Calu3 (cell line): ENCODE measurements at regions not wholly inside any gene's neighbourhood (a gene's known extent, or its start where the extent isn't known, plus 50 kb on each side); places are given as distances from the start of the nearest gene placed in this dataset.

ENCODE experiments used
- BruUV-seq: library from RNA; stranded (reverse); fragments of 400-500 nt; replicated peaks from 2 replicates; lab custom pipeline; 2021; lab: Mats Ljungman, UMichigan
- CTCF ChIA-PET: fragments of 300-600 bp; sonication (Branson Sonifier 250); formaldehyde crosslinking; loops from one replicate; lab custom pipeline; 2022; ENCODE audit warnings: antibody characterized with exemption; lab: Charles Lee
- DNase-seq: peaks from one replicate; pipeline ENCODE4 v3.0.0; 2022
- H3K27ac Mint-ChIP-seq: one replicate; pipeline ENCODE4 v1.8.0; 2022; ENCODE audit warnings: mixed read lengths; ENCODE audit not compliant: unreplicated experiment
- H3K27me3 Mint-ChIP-seq: one replicate; pipeline ENCODE4 v1.8.0; 2022; ENCODE audit warnings: mixed read lengths; ENCODE audit not compliant: unreplicated experiment
- H3K36me3 Mint-ChIP-seq: one replicate; pipeline ENCODE4 v1.8.0; 2022; ENCODE audit warnings: mild to moderate bottlenecking, moderate library complexity, mixed read lengths; ENCODE audit not compliant: insufficient read depth, unreplicated experiment
- H3K4me1 Mint-ChIP-seq: one replicate; pipeline ENCODE4 v1.8.0; 2022; ENCODE audit warnings: mild to moderate bottlenecking, low read depth, mixed read lengths; ENCODE audit not compliant: unreplicated experiment
- H3K4me3 Mint-ChIP-seq: one replicate; pipeline ENCODE4 v1.8.0; 2022; ENCODE audit warnings: mild to moderate bottlenecking, low read depth, moderate library complexity, mixed read lengths; ENCODE audit not compliant: unreplicated experiment
- H3K9me3 Mint-ChIP-seq: one replicate; pipeline ENCODE4 v1.8.0; 2022; ENCODE audit warnings: low read depth, mixed read lengths; ENCODE audit not compliant: unreplicated experiment
- intact Hi-C: fragments of 100-400 bp; cut with micrococcal nuclease; formaldehyde crosslinking; loops from one replicate; pipeline ENCODE4 v1.10.0; 2022; ENCODE audit not compliant: unreplicated experiment
- TF ChIP-seq, protein P1 (sequence below): fragments of 200-600 bp; IDR thresholded peaks from one replicate; pipeline ENCODE4 v1.8.0; 2022; ENCODE audit warnings: antibody characterized with exemption; ENCODE audit not compliant: unreplicated experiment

DNA sequence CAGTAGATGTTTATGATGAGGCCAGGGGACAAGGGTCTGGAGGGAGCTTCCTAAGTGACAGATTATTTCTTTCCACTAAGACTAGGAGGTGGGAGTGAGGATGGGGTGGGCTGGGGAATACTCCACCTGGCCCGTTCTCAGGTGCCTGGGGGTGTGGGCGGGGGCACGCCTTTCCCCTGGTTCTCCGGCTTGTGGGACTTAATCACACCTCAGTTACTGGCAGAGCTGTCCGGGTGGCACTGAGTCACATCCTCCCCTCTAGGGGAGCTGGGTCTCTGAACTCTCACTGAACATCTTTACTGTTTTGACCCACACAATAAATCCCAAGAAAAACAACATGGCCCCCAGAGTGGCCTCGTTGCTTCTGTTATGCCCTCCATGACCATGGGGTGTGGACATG, 332.8 kb downstream of the MAF start:
- BruUV-seq = no TSS peak
- peaks cover 5% of the 10 kb centered on the region for H3K9me3 Mint-ChIP-seq
- H3K4me3 Mint-ChIP-seq = no peak overlapping the region
- H3K36me3 Mint-ChIP-seq = no peaks in the 10 kb centered on the region
- H3K27me3 Mint-ChIP-seq = peaks cover 28% of the 10 kb centered on the region
- TF ChIP-seq, protein P1, sequence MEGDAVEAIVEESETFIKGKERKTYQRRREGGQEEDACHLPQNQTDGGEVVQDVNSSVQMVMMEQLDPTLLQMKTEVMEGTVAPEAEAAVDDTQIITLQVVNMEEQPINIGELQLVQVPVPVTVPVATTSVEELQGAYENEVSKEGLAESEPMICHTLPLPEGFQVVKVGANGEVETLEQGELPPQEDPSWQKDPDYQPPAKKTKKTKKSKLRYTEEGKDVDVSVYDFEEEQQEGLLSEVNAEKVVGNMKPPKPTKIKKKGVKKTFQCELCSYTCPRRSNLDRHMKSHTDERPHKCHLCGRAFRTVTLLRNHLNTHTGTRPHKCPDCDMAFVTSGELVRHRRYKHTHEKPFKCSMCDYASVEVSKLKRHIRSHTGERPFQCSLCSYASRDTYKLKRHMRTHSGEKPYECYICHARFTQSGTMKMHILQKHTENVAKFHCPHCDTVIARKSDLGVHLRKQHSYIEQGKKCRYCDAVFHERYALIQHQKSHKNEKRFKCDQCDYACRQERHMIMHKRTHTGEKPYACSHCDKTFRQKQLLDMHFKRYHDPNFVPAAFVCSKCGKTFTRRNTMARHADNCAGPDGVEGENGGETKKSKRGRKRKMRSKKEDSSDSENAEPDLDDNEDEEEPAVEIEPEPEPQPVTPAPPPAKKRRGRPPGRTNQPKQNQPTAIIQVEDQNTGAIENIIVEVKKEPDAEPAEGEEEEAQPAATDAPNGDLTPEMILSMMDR = no peak
- DNase-seq = no peak
- intact Hi-C loops = no loop called here
- H3K4me1 Mint-ChIP-seq = no peaks in the 10 kb centered on the region
- no peak overlapping the region for H3K27ac Mint-ChIP-seq
- CTCF ChIA-PET = no interaction called here

DNA sequence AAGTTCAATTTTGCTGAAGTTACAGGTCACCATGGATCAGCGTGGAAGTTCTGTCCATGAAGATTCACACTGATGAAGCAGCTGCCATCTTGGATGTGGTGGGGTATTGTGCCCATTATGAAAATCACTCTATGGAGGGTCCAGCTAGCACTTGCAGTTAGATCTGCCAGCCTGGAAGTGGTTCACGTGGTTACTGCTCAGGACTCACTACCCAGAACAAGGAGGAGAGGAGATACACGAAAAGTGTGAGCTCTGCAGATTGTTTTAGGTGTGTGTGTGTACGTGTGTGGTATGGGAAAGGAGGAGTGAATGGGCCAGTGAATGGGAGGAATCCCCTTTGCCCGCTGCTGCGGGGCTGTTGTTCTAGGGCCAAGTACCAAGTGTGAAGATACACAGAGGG, 333.4 kb downstream of the MAF start:
- H3K27ac Mint-ChIP-seq = no peak overlapping the region
- peaks cover 32% of the 10 kb centered on the region for H3K27me3 Mint-ChIP-seq
- TF ChIP-seq, protein P1 = no peak

DNA sequence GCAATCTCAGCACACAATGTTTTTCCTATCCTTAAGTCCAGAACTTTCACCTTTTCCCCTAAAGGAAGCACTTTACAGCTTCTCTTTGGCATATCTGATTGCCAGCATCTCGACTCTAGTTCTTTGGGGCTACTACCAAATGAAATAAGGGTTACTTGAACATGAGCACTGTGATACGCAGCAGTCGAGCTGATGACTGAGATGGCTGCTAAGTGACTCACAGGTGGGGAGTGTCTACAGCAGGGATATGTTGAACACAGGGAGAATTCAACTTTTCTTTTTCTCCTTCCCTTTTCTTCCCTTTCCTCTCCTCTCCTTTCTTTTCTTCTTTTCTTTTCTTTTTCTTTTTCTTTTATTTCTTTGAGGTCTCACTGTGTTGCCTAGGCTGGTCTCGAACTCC, 334.8 kb downstream of the MAF start:
- Mint-ChIP-seq H3K4me3 (no peak overlapping the region), H3K9me3 (peaks cover 5% of the 10 kb centered on the region), H3K27ac (no peak overlapping the region), H3K27me3 (peaks cover 32% of the 10 kb centered on the region), H3K36me3 (no peaks in the 10 kb centered on the region), H3K4me1 (no peaks in the 10 kb centered on the region)
- no peak for DNase-seq
- intact Hi-C loops = no loop called here
- TF ChIP-seq, protein P1 = no peak
- no TSS peak for BruUV-seq
- CTCF ChIA-PET = no interaction called here

More for the DNA sequence above, 333.4 kb downstream of the MAF start:
- DNase-seq = no peak
- CTCF ChIA-PET = no interaction called here
- Mint-ChIP-seq H3K4me3 (no peak overlapping the region), H3K4me1 (no peaks in the 10 kb centered on the region), H3K9me3 (peaks cover 5% of the 10 kb centered on the region), H3K36me3 (no peaks in the 10 kb centered on the region)
- no TSS peak for BruUV-seq
- intact Hi-C loops = no loop called here

DNA sequence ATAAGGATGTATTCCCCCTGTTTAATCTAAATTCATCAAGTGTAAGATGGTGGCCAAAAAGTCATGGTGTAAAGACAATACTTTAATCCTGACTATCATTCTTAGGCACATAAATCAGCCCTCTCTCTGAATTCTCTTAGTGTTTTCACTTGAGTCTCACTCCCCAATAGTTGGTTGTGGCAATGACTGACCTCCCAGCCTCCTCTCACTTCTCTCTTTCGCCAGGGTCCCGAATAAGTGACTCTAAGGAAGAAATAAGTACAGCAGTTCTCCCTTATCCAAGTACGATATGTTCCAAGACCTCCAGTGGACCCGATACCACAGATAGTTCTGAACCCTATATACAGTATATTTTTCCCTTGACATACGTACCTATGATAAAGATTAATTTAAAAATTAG, 335.3 kb downstream of the MAF start:
- intact Hi-C loops = no loop called here
- BruUV-seq = no TSS peak
- H3K27me3 Mint-ChIP-seq = peaks cover 32% of the 10 kb centered on the region
- no peaks in the 10 kb centered on the region for H3K4me1 Mint-ChIP-seq
- H3K27ac Mint-ChIP-seq = no peak overlapping the region
- H3K36me3 Mint-ChIP-seq = no peaks in the 10 kb centered on the region
- H3K9me3 Mint-ChIP-seq = peaks cover 5% of the 10 kb centered on the region
- CTCF ChIA-PET = no interaction called here
- TF ChIP-seq, protein P1 = no peak
- H3K4me3 Mint-ChIP-seq = no peak overlapping the region
- DNase-seq = no peak
